OCI-LY1 (cell line): ENCODE measurements at regions not wholly inside any gene's neighbourhood (a gene's known extent, or its start where the extent isn't known, plus 50 kb on each side); places are given as distances from the start of the nearest gene placed in this dataset.

Source experiments
- H2AFZ ChIP-seq: fragments of 200-600 bp; sonication (generic), shearing (Covaris generic); 2 replicates; pipeline ENCODE4 v1.6.0; 2014; ENCODE audit warnings: antibody characterized with exemption, mild to moderate bottlenecking, low read length
- H3F3A ChIP-seq: fragments of 200-600 bp; sonication (generic), shearing (Covaris generic); 2 replicates; pipeline ENCODE4 v1.6.0; 2014; ENCODE audit warnings: mild to moderate bottlenecking, antibody characterized with exemption, low read length, moderate library complexity; ENCODE audit not compliant: insufficient read depth
- H3K27ac ChIP-seq: fragments of 200-600 bp; sonication (generic); 2 replicates; pipeline ENCODE4 v1.5.1; 2014; ENCODE audit warnings: low read length, mixed run types, mild to moderate bottlenecking, low read depth; ENCODE audit not compliant: poor library complexity, severe bottlenecking
- H3K27me3 ChIP-seq: fragments of 200-600 bp; sonication (generic); 2 replicates; pipeline ENCODE4 v1.6.0; 2014; ENCODE audit warnings: antibody characterized with exemption, mild to moderate bottlenecking, low read length, moderate library complexity; ENCODE audit not compliant: insufficient read depth
- H3K36me3 ChIP-seq: fragments of 200-600 bp; sonication (generic); 2 replicates; pipeline ENCODE4 v1.6.1; 2014; ENCODE audit warnings: mild to moderate bottlenecking, antibody characterized with exemption, low read length, moderate library complexity, mixed read lengths; ENCODE audit not compliant: insufficient read depth
- H3K4me1 ChIP-seq: fragments of 200-600 bp; sonication (generic); 2 replicates; pipeline ENCODE4 v1.5.1; 2014; ENCODE audit warnings: mild to moderate bottlenecking, low read length, moderate library complexity; ENCODE audit not compliant: insufficient read depth, severe bottlenecking
- H3K4me2 ChIP-seq: fragments of 200-600 bp; sonication (generic), shearing (Covaris generic); 2 replicates; pipeline ENCODE4 v1.6.1; 2014; ENCODE audit warnings: low read length
- H3K4me3 ChIP-seq: fragments of 200-600 bp; sonication (generic); 2 replicates; pipeline ENCODE4 v1.5.1; 2014; ENCODE audit warnings: low read length, low read depth, mild to moderate bottlenecking, mixed read lengths; ENCODE audit not compliant: poor library complexity, severe bottlenecking
- H3K79me2 ChIP-seq: fragments of 200-600 bp; shearing (Covaris generic); 2 replicates; pipeline ENCODE4 v1.6.1; 2016; ENCODE audit warnings: mixed run types, low read length, mixed read lengths; ENCODE audit not compliant: insufficient read depth
- H3K9ac ChIP-seq: fragments of 200-600 bp; sonication (generic), shearing (Covaris generic); 2 replicates; pipeline ENCODE4 v1.6.1; 2014; ENCODE audit warnings: mild to moderate bottlenecking, low read length, mixed read lengths
- H3K9me2 ChIP-seq: fragments of 200-600 bp; sonication (generic), shearing (Covaris generic); 2 replicates; pipeline ENCODE4 v1.6.1; 2014; ENCODE audit warnings: low read depth, mild to moderate bottlenecking, low read length, mixed read lengths
- H3K9me3 ChIP-seq: fragments of 200-600 bp; shearing (Covaris generic); 2 replicates; pipeline ENCODE4 v1.6.1; 2014; ENCODE audit warnings: low read length, mixed read lengths
- H4K20me1 ChIP-seq: fragments of 200-600 bp; sonication (generic), shearing (Covaris generic); 2 replicates; pipeline ENCODE4 v1.6.0; 2016; ENCODE audit warnings: mild to moderate bottlenecking, low read length; ENCODE audit not compliant: insufficient read depth
- EZH2 ChIP-seq: fragments of 200-600 bp; sonication (generic), shearing (Covaris generic); IDR thresholded peaks from 2 replicates; pipeline ENCODE4 v1.8.0; 2017; ENCODE audit warnings: borderline replicate concordance, mixed run types, mild to moderate bottlenecking, antibody characterized with exemption, low read length, moderate library complexity, mixed read lengths
- TF ChIP-seq, protein P1 (sequence below): fragments of 200-600 bp; sonication (generic), shearing (Covaris generic); IDR thresholded peaks from 2 replicates; pipeline ENCODE4 v1.5.1; 2017; ENCODE audit warnings: mild to moderate bottlenecking, antibody characterized with exemption, low read length, moderate library complexity, mixed read lengths

DNA sequence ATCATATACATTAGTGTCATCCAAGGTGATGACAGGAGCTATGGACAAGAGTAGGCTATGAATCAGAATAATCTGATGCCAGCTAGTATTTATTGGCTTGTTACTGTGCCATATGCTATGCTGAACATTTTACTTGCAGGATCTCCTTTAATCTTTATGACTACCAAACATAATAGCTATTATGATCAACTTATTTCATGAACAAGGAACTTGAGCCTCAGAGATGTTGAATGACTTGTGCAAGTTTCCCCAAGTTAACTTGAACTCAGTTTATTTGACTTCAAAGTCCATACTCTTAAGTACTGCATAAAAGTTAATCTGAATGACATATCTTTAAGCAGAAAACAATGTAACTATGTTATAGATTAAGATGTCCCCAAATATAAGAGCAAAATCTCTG is 178.8 kb upstream of the ARHGAP20 start:
- Histone ChIP-seq H3K9me2 (no peaks in the 10 kb centered on the region), H2AFZ (no peak overlapping the region), H3K36me3 (no peaks in the 10 kb centered on the region), H3K4me3 (no peak overlapping the region), H3K9ac (no peak overlapping the region), H3F3A (no peaks in the 10 kb centered on the region), H3K27ac (no peak overlapping the region), H3K4me2 (no peak overlapping the region), H4K20me1 (no peaks in the 10 kb centered on the region), H3K9me3 (no peaks in the 10 kb centered on the region), H3K79me2 (no peaks in the 10 kb centered on the region), H3K27me3 (no peaks in the 10 kb centered on the region), H3K4me1 (no peaks in the 10 kb centered on the region)
- TF ChIP-seq, protein P1, sequence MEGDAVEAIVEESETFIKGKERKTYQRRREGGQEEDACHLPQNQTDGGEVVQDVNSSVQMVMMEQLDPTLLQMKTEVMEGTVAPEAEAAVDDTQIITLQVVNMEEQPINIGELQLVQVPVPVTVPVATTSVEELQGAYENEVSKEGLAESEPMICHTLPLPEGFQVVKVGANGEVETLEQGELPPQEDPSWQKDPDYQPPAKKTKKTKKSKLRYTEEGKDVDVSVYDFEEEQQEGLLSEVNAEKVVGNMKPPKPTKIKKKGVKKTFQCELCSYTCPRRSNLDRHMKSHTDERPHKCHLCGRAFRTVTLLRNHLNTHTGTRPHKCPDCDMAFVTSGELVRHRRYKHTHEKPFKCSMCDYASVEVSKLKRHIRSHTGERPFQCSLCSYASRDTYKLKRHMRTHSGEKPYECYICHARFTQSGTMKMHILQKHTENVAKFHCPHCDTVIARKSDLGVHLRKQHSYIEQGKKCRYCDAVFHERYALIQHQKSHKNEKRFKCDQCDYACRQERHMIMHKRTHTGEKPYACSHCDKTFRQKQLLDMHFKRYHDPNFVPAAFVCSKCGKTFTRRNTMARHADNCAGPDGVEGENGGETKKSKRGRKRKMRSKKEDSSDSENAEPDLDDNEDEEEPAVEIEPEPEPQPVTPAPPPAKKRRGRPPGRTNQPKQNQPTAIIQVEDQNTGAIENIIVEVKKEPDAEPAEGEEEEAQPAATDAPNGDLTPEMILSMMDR, result no peak

DNA sequence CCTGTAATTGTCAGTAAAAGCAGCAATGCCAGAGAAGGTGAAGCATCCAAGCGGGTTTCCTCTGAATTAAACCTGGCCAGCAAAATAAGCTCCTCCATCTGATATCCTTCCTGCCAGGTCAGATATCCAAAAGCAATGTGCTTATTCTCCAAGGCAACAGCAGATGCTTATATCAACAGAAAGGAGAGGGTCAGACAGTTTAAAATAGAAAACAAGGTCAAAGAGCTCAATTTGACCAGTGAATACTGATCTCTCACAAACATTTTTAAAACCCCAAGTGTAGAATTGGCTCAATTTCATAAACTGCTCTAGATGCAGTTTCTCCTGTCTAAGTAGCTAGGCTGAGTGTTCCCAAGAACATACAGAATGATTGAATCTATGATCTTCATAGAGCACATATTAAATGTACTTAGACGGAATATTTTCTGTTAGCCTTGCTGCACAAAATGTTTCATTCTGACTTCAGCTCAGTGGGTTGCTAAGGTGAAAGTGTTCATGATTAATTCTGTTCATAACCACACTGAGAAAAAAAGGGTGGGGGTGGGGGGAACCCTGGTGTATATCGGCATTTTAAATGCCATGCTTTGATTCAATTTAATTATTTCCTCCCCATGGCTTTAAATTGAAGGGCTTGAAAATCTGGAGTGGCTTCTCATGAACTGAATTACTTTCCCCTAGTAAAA is 174.2 kb upstream of the ARHGAP20 start:
- Histone ChIP-seq H3K4me3 (no peak overlapping the region), H3K9me3 (no peaks in the 10 kb centered on the region)

DNA sequence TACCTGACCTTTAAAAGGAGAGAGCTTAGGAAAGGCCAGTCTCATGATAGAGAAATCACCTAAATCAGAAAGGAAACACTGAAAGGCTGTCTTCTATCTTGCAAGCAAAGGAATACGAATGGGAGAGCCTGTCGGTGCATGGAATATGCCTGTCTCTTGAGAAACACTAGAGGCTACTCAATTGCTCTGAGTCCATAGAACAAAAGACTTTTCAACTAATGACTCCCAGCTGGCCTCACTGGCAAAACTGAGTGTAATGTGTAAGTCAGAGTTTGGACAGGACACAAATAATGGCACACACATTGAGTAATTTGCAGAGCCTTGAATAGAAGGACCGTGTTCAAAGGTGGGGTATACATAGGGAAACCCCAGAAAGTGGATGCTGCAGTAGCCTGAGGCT is 171.0 kb upstream of the ARHGAP20 start:
- H3K4me3 ChIP-seq, result no peak overlapping the region
- H3K9me3 ChIP-seq, result no peaks in the 10 kb centered on the region
- H3K4me2 ChIP-seq, result no peak overlapping the region
- no peak for TF ChIP-seq EZH2
- TF ChIP-seq, protein P1, result no peak
- H3F3A ChIP-seq, result no peaks in the 10 kb centered on the region
- H3K79me2 ChIP-seq, result no peaks in the 10 kb centered on the region
- no peaks in the 10 kb centered on the region for H4K20me1 ChIP-seq
- no peaks in the 10 kb centered on the region for H3K36me3 ChIP-seq
- no peak overlapping the region for H3K9ac ChIP-seq
- no peaks in the 10 kb centered on the region for H3K4me1 ChIP-seq
- no peak overlapping the region for H2AFZ ChIP-seq
- no peak overlapping the region for H3K27ac ChIP-seq
- no peaks in the 10 kb centered on the region for H3K27me3 ChIP-seq
- H3K9me2 ChIP-seq, result no peaks in the 10 kb centered on the region

More for the DNA sequence above, 174.2 kb upstream of the ARHGAP20 start:
- Histone ChIP-seq H3K36me3 (no peaks in the 10 kb centered on the region), H2AFZ (no peak overlapping the region), H3K27me3 (no peaks in the 10 kb centered on the region), H3F3A (no peaks in the 10 kb centered on the region), H3K4me2 (no peak overlapping the region), H3K9me2 (no peaks in the 10 kb centered on the region), H3K9ac (no peak overlapping the region), H3K4me1 (no peaks in the 10 kb centered on the region), H3K27ac (no peak overlapping the region), H3K79me2 (no peaks in the 10 kb centered on the region), H4K20me1 (no peaks in the 10 kb centered on the region)
- TF ChIP-seq, protein P1, result no peak
- no peak for TF ChIP-seq EZH2
